ENCODE measurements at regions not wholly inside any gene's neighbourhood (a gene's known extent, or its start where the extent isn't known, plus 50 kb on each side); places are given as distances from the start of the nearest gene placed in this dataset.

DNA sequence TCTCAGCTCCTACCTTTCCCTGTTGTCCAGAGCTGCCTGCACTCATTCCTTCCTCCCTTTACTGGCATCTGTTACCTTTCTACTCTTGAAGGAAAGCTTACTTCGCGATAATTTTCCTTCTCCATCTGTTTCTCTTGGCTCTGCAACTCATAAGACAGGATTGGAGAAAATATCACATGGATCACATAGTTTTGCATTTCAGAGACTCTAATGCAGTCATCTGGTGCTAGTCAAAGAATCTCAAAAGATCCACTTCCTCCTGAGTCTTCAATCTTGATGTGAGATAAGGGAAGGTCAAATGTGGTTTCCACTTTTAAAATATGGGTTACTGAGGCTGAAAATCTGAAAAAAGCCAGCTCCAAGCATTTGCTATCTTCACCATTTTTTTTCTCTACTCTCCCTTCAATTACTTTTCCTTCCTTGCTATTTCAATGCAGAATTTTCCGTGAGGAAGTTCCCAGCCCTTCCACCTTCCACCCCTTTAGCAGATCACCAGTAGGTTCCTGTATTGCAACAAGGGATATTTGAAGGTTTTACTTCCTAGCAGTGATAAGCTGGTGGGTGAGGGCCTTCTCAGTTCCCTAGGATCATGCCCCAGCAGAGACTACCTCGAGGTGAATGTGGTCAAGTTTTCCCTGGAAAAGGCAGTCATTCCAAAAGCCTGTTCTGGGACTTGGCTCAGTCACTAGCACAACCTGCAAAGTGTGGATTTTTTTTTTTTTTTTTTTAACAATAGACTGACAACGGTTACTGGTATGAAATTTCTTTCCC is 62.8 kb upstream of the LRRC1 start:
- H3K4me3 ChIP-seq (replicated peaks in 1 of 3; ENCODE audit: insufficient read depth in 1 of 3, low read depth in 1 of 3, low read length in 3 of 3) = no peak overlapping the region
- intact Hi-C loops (cut with micrococcal nuclease) = loop anchor here (5.0 kb wide), 2 partner anchors 125 to 380 kb away; partner anchors contain the start of gene MLIP
- dilution Hi-C loops (cut with MboI; ENCODE audit: extremely low pct_ligation_motif_present, low sequenced_read_pairs) = no loop called here
- H3K4me1 ChIP-seq (ENCODE audit: control insufficient read depth, extremely low read depth, insufficient read depth, low read length) = peaks cover 32% of the 10 kb centered on the region
- H3K9me1 ChIP-seq (replicated peaks; ENCODE audit: control insufficient read depth, extremely low read depth, insufficient read depth, low read length) = no peaks in the 10 kb centered on the region
- no peaks in the 10 kb centered on the region for H3K36me3 ChIP-seq (ENCODE audit: control insufficient read depth in 2 of 2, extremely low read depth in 1 of 2, insufficient read depth in 2 of 2, low read length in 2 of 2)
- ChIA-PET CTCF (interaction anchor here (1.2 to 9.1 kb wide), 4 partner anchors 13 to 239 kb away, joined by 3 to 291 read pairs (median 118); partner anchors contain the start of gene LRRC1), POLR2A (no interaction called here)
- BruUV-seq (replicated peaks) = no TSS peak
- no peak overlapping the region for H2AFZ ChIP-seq (ENCODE audit: low read depth, low read length)
- H3K9ac ChIP-seq (replicated peaks; ENCODE audit: extremely low read depth, insufficient read depth, low read length) = no peak overlapping the region
- no peak overlapping the region for H3K27ac ChIP-seq (ENCODE audit: insufficient read depth, low read depth, low read length)
- H3K9me3 ChIP-seq (replicated peaks; ENCODE audit: control insufficient read depth, insufficient read depth, low read length) = no peaks in the 10 kb centered on the region
- no peaks in the 10 kb centered on the region for H4K20me1 ChIP-seq (replicated peaks; ENCODE audit: control insufficient read depth, extremely low read depth, insufficient read depth, low read length)
- H3K4me2 ChIP-seq (ENCODE audit: insufficient read depth, low read length) = no peak overlapping the region
- TF ChIP-seq MYC (IDR thresholded peaks at IDR 0.05; ENCODE audit: low read depth, low read length) = no peak
- no peak for TF ChIP-seq FOS (IDR thresholded peaks at IDR 0.05; ENCODE audit: borderline replicate concordance, insufficient read depth, low read length)
- TF ChIP-seq JUN (IDR thresholded peaks at IDR 0.05; ENCODE audit: borderline replicate concordance, insufficient read depth, insufficient read length, low read depth) = no peak
- TF ChIP-seq, protein P1, sequence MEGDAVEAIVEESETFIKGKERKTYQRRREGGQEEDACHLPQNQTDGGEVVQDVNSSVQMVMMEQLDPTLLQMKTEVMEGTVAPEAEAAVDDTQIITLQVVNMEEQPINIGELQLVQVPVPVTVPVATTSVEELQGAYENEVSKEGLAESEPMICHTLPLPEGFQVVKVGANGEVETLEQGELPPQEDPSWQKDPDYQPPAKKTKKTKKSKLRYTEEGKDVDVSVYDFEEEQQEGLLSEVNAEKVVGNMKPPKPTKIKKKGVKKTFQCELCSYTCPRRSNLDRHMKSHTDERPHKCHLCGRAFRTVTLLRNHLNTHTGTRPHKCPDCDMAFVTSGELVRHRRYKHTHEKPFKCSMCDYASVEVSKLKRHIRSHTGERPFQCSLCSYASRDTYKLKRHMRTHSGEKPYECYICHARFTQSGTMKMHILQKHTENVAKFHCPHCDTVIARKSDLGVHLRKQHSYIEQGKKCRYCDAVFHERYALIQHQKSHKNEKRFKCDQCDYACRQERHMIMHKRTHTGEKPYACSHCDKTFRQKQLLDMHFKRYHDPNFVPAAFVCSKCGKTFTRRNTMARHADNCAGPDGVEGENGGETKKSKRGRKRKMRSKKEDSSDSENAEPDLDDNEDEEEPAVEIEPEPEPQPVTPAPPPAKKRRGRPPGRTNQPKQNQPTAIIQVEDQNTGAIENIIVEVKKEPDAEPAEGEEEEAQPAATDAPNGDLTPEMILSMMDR (IDR thresholded peaks at IDR 0.05; ENCODE audit: extremely low read depth in 1 of 2, insufficient read depth in 1 of 2, low read depth in 1 of 2, low read length in 2 of 2) = no peak
- TF ChIP-seq POLR2AphosphoS5 (IDR thresholded peaks at IDR 0.05; ENCODE audit: insufficient read depth, low read depth, low read length) = no peak
- no peak for TF ChIP-seq EZH2 (IDR thresholded peaks at IDR 0.05; ENCODE audit: borderline replicate concordance, low read depth, low read length, severe bottlenecking)
- no peak for TF ChIP-seq POLR2A (IDR thresholded peaks at IDR 0.05; ENCODE audit: low read depth, low read length)
- no peak for TF ChIP-seq GATA2 (IDR thresholded peaks at IDR 0.05; ENCODE audit: insufficient read depth, insufficient read length, low read depth, low read length)
- TF ChIP-seq, protein P2, sequence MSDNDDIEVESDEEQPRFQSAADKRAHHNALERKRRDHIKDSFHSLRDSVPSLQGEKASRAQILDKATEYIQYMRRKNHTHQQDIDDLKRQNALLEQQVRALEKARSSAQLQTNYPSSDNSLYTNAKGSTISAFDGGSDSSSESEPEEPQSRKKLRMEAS (IDR thresholded peaks at IDR 0.05; ENCODE audit: insufficient read depth, insufficient read length) = no peak
- H3K27me3 ChIP-seq (ENCODE audit: control insufficient read depth in 2 of 2, insufficient read depth in 2 of 2, low read length in 2 of 2) = no peaks in the 10 kb centered on the region
- H3K79me2 ChIP-seq (ENCODE audit: control insufficient read depth, insufficient read depth, low read length) = no peaks in the 10 kb centered on the region
- no peak for FAIRE-seq
- no peak for DNase-seq (ENCODE audit: low read depth, low spot score)
